ENCODE measurements at regions not wholly inside any gene's neighbourhood (a gene's known extent, or its start where the extent isn't known, plus 50 kb on each side); places are given as distances from the start of the nearest gene placed in this dataset.
"Not testable (repeated sequence)": the region's sequence is repeated elsewhere in the genome, so short reads cannot be mapped to it uniquely, and the experiment has no call there.

DNA sequence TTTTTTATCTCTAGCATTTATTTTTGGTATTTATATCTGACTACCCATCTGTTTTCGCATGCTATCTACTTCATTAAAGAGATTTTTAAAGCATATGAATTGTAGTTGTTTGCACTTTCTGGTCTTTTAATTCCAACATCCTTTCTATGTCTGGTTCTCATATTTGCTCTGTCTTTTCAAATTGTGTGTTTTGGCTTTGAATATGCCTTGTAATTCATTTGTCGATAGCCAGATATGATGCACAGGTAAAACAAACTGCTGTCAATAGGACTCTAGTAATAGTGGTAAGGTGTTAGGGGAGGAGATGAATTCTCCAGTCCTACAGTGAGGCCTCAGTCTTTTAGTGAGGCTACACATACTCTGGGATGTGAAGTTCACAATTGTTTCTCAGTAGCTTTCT is 530.8 kb upstream of the CCDC179 start:
- DNase-seq: no peak

DNA sequence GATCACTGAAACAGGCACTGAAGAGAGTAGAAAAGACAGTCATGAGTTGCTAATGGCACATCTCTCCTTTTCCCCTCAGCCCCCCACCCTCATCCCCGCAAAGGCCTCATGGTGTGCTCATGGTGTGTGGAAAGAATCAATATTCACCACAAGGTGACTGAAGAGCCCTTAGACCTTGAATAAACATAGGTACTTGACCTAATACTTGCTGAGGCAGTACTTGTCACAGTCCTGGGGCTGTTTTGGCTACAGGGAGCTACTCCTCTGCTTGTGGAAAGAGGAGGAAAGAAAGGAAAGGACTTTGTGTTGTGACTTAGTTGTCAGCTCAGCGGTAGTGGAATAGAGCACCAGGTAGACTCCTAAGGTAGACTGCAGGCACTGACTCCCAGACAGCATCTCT is 537.8 kb upstream of the CCDC179 start:
- DNase-seq: no peak

DNA sequence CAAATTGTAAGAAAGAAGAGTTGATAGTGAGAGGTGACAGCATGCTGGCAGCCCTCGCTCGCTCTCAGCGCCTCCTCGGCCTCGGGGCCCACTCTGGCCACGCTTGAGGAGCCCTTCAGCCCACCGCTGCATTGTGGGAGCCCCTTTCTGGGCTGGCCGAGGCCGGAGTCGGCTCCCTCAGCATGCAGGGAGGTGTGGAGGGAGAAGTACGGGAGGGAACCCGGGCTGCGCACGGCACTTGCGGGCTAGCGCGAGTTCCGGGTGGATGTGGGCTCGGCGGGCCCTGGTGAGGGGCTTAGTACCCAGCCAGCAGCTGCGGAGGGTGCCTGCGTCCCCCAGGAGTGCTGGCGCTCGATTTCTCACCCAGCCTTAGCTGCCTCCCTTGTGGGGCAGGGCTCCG is 539.7 kb upstream of the CCDC179 start:
- DNase-seq: no peak

- no peak for DNase-seq
These were observed 543.2 kb upstream of the CCDC179 start for GRCh38 chr11:23403210-23404185.

GRCh38 chr11:23404225-23405160 is 544.2 kb upstream of the CCDC179 start:
- no peak for DNase-seq

DNA sequence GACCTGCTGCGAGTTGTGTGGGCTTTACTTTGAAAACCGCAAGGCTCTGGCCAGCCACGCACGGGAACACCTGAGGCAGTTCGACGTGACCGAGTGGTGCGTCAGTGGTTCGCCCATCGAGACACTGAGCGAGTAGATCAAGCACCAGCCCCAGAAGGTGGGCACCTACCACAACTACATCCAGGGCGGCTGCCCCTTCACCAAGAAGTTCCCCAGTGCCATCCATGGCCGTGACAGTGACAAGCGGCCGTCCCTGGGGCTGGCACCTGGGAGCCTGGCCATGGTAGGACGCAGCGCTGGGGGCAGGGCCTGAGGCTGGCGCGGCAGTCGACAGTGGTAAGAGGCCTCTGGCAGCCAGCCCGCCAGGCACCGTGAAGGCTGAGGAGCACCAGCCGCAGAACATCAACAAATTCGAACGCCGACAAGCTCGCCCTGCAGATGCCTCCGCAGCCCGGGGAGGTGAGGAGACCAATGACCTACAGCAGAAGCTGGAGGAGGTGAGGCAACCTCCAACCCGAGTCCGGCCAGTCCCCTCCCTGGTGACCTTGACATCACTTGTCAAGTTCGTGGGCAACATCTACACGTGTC is 545.2 kb upstream of the CCDC179 start:
- no peak for DNase-seq

- no peak for DNase-seq
These were observed 546.0 kb upstream of the CCDC179 start for GRCh38 chr11:23406131-23406819.

DNA sequence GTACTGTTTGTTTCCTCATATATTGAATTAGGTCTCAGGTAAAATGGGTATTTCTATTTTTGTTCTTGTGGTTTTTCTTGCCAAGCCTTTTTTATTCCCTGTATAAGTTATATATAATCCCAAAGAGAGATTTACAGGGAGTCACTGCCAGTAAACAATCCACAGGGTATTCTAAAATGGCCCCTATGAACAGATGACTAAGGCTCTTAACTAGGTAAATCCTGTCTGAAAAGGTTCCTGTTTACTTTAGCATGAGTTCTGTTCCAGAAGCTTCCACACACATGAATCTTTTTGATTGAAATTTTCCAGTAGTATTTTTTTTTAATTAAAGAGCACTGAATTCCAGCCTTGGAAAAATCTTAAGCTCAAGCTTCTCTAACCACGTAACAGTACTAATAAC is 552.8 kb upstream of the CCDC179 start:
- no peak for DNase-seq

DNA sequence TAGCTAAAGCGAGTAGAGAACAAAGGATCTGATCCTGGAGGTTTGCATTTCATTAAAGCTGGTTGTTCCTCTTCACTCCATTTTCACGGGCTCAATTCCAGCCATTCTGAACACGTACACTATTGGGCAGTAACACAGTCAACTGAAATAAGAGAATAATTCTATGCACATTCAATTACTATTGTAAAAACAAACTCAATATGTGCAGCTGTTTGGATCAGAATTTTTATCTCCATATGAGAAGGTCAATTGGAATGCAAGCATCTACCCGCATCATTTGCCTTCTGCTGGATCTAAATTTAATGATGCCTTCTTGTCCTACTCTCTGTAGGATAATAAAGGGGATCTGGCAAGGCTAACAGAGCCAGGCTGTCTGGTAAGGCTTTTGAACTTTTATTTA is 562.8 kb upstream of the CCDC179 start:
- no peak for DNase-seq

DNA sequence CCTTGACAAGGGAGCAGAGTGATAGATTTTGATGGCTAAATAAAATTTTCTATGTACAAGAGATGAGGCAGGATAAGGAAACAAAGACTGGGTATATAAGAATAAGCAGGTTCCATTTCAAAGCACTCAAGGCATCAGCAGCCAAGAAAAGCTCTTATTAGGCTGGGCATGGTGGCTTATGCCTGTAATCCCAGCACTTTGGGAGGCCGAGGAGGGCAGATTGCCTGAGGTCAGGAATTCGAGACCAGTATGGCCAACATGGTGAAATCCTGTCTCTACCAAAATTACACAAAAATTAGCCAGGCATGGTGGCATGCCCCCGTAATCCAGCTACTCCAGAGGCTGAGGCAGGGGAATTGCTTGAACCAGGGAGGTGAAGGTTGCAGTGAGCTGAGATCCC is 563.4 kb upstream of the CCDC179 start:
- DNase-seq: no peak

- no peak for DNase-seq
These were observed 565.1 kb upstream of the CCDC179 start for GRCh38 chr11:23425381-23425780.

GRCh38 chr11:23429569-23429968 is 569.3 kb upstream of the CCDC179 start:
- DNase-seq: no peak

DNA sequence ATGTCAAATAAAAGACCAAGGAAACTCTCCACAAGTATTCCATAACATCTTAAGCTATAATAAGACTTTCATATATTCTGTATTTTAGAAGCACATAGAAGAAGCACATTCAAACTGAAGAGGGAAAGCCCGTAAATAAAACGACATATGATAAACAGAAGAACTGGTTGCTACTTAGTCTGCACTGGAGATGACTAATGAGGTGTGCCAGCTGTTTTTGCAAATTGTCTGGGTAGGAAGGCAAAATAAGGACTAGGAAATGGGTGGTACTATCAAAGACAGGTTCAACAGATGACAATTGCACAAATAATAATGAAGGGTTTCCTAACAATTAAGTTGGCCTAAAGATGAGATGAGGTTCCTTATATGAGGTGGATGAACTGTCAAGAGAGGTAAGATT is 593.2 kb upstream of the CCDC179 start:
- DNase-seq: no peak

- DNase-seq: no peak
These were observed 595.1 kb upstream of the CCDC179 start for GRCh38 chr11:23455321-23455891.

DNA sequence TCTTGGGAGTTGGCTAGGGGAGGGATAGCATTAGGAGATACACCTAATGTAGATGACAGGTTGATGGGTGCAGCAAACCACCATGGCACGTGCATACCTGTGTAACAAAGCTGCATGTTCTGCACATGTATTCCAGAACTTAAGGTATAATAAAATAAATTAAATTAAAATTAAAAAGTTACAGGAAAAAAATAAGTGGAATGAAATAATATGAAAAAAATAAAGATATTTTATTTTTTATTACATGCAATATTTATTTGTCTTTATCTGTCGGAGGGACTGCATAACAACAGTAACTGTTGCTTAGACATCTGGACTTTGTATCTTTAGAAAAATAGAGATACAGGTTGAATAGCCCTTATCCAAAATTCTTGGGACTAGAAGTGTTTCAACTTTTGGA is 597.4 kb upstream of the CCDC179 start:
- DNase-seq: no peak

DNA sequence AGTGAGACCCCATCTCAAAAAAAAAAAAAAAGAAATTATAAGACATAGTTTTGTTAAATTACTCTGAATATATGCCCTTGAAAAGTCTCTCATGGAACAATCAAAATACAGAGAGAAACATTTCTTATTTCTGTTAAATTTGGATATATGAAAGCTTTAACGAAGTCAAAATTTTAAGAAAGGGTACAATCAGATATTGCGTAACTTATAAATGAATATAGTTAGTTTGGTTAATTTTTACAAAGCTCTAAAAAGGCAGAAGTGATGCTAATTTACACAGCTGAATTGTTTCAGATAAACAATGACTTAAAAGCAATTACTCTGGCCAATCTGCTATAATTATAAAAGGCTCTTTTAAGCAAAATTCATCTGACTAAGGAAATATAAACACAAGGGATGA is 611.6 kb upstream of the CCDC179 start:
- DNase-seq: no peak

- no peak for DNase-seq
These were observed 613.5 kb upstream of the CCDC179 start for GRCh38 chr11:23473782-23474181.

DNA sequence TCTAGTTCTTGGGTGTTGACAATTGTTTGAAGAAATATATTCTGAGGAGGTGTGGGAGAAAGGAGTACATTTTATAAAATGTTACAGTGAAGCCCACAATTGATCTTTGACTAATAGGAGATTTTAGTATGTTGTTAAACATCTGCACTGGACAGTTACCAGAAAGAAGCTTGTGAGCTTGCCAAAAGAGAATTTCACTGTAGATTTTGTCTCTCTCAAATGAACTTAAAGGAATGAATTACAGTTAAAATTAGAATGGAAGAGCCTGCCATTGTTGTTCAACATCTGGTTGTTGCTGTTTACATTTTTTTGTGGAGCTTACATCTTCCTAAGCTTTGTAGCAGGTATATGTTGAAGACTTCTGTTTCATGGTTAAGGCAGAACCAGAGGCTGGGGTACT is 620.5 kb upstream of the CCDC179 start:
- DNase-seq: no peak

- not testable (repeated sequence) for DNase-seq
These were observed 623.9 kb upstream of the CCDC179 start for GRCh38 chr11:23484146-23484545.

DNA sequence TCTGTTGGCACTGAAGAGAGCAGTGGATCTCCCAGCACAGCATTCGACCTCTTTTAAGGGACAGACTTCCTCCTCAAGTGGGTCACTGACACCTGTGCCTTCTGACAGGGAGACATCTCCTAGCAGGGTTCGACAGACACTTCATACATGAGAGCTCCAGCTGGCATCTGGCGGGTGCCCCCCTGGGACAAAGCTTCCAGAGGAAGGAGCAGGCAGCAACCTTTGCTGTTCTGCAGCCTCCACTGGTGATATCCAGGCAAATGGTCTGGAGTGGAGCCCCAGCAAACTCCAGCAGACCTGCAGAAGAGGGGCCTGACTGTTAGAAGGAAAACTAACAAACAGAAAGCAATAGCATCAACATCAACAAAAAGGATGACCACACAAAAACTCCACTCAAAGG is 624.3 kb upstream of the CCDC179 start:
- DNase-seq: not testable (repeated sequence)

- no peak for DNase-seq
These were observed 630.4 kb upstream of the CCDC179 start for GRCh38 chr11:23490557-23491235.

DNA sequence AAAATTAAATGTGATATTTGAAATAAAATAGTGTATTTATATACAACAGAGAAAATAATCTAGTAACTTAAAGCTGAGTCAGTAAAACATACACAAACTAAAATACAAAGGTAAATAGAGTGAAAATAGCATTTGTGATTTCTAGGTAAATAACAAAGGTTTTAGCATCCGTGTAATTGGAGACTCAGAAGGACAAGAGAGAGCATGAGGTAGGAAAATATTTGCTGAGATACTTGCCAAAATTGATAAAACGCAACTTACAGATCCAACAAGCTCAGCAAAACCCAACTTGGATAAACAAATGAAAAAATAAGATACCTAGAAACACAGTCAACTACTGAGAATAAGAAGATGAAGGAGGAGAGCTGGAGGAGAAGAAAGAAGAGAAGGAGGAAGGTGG is 634.7 kb upstream of the CCDC179 start:
- no peak for DNase-seq

Measured in CD4-positive, alpha-beta T cell treated with Interleukin-4 for 1 hour (primary cell).